ENCODE measurements at regions not wholly inside any gene's neighbourhood (a gene's known extent, or its start where the extent isn't known, plus 50 kb on each side); places are given as distances from the start of the nearest gene placed in this dataset.

GRCh38 chr15:94638183-94638582, 406.8 kb downstream of the MCTP2 start:
- H3K56ac ChIP-seq (replicated peaks; ENCODE audit: insufficient read length, low read depth, low read length): no peak overlapping the region
- H2BK20ac ChIP-seq (ENCODE audit: low read length): no peak overlapping the region
- ChIA-PET CTCF (ENCODE audit: partially characterized antibody) (no interaction called here), POLR2A (ENCODE audit: partially characterized antibody) (no interaction called here)
- no peak overlapping the region for H2BK12ac ChIP-seq (ENCODE audit: low read depth, low read length)
- no peaks in the 10 kb centered on the region for H4K20me1 ChIP-seq (replicated peaks in 1 of 2; ENCODE audit: control insufficient read depth in 1 of 2, insufficient read depth in 2 of 2, low read length in 2 of 2)
- H3K9me3 ChIP-seq (ENCODE audit: insufficient read depth in 2 of 2, low read depth in 1 of 2, low read length in 1 of 2): no peaks in the 10 kb centered on the region
- peak overlapping the region in 1 of 2 experiments; percentile 34; a peak in 1 of 4 replicates for H3K4me2 ChIP-seq (ENCODE audit: insufficient read depth in 1 of 2, low read depth in 2 of 2, low read length in 2 of 2)
- no peak overlapping the region for H2AFZ ChIP-seq (ENCODE audit: low read length)
- H2BK120ac ChIP-seq (replicated peaks; ENCODE audit: low read depth, low read length): no peak overlapping the region
- no peak overlapping the region for H3K4ac ChIP-seq (replicated peaks; ENCODE audit: insufficient read length, low read depth, low read length)
- no peak overlapping the region for H2BK15ac ChIP-seq (ENCODE audit: low read length)
- FAIRE-seq: peak; percentile 85
- no peaks in the 10 kb centered on the region for H3K36me3 ChIP-seq (ENCODE audit: control insufficient read depth in 2 of 4, insufficient read depth in 4 of 4, low read length in 3 of 4)
- no peak overlapping the region for H4K91ac ChIP-seq (replicated peaks; ENCODE audit: insufficient read length, low read length)
- no peak overlapping the region for H2AK5ac ChIP-seq (ENCODE audit: low read depth, low read length)
- no peak overlapping the region for H4K5ac ChIP-seq (ENCODE audit: insufficient read length, low read depth, low read length)
- H3K27ac ChIP-seq (ENCODE audit: low read depth, low read length): no peak overlapping the region
- H3K79me1 ChIP-seq (ENCODE audit: low read depth, low read length): no peaks in the 10 kb centered on the region
- no peaks in the 10 kb centered on the region for H3K79me2 ChIP-seq (ENCODE audit: control insufficient read depth in 1 of 2, insufficient read depth in 2 of 2, low read length in 2 of 2)
- WGBS, 2 experiments (ENCODE audit: extremely low coverage in 1 of 2, insufficient coverage in 1 of 2, insufficient read length in 1 of 2, insufficient replicate concordance in 2 of 2, low coverage in 1 of 2, low lambda C conversion rate in 2 of 2, missing lambda C conversion rate in 1 of 2): 30% methylated on average over 6 of the region's 6 CpGs; no CpG with 5 or more reads in 1 of the 2 experiments
- 0 out of 7 replicates have a peak, but pooled peaks cover 0 to 2% (median 0%) of the 10 kb centered on the region in 4 experiments for H3K4me1 ChIP-seq (replicated peaks in 1 of 4; ENCODE audit: control insufficient read depth in 3 of 4, insufficient read depth in 4 of 4, low read length in 3 of 4)
- no peak overlapping the region; a peak in 1 of 8 replicates for H3K4me3 ChIP-seq (ENCODE audit: extremely low read depth in 1 of 4, insufficient read depth in 2 of 4, low read depth in 3 of 4, low read length in 4 of 4)
- DNase-seq (ENCODE audit: low read depth in 1 of 2, low spot score in 2 of 2): peak; percentile 46 to 51
- H4K8ac ChIP-seq (ENCODE audit: extremely low read depth, insufficient read depth, low read length): no peak overlapping the region
- H2BK5ac ChIP-seq (ENCODE audit: low read depth, low read length): no peak overlapping the region
- H3K18ac ChIP-seq (ENCODE audit: extremely low read depth, low read length): no peak overlapping the region
- H3K23me2 ChIP-seq (ENCODE audit: low read depth, low read length): no peaks in the 10 kb centered on the region
- no peak overlapping the region for H3K9ac ChIP-seq (replicated peaks in 1 of 4; ENCODE audit: extremely low read depth in 1 of 4, low read depth in 3 of 4, low read length in 3 of 4)
- H3K27me3 ChIP-seq (replicated peaks in 1 of 4; ENCODE audit: control insufficient read depth in 3 of 4, extremely low read depth in 1 of 4, insufficient read depth in 3 of 4, low read length in 3 of 4): no peaks in the 10 kb centered on the region
- H3K14ac ChIP-seq (ENCODE audit: insufficient read length): no peak overlapping the region
- no peak overlapping the region for H3K23ac ChIP-seq (ENCODE audit: insufficient read length)
- TF ChIP-seq TAF1 (IDR thresholded peaks at IDR 0.05; ENCODE audit: low read depth, low read length) (no peak), BACH1 (IDR thresholded peaks at IDR 0.05; ENCODE audit: low read length) (0 out of 2 replicates have a peak, but pooled peaks have one; percentile 51), CHD1 (IDR thresholded peaks at IDR 0.05; ENCODE audit: low read depth, low read length) (no peak), SAP30 (IDR thresholded peaks at IDR 0.05; ENCODE audit: insufficient read depth, insufficient replicate concordance, low read length) (no peak), SP1 (IDR thresholded peaks at IDR 0.05; ENCODE audit: low read depth, low read length) (0 out of 2 replicates have a peak, but pooled peaks have one; percentile 31), POLR2A (IDR thresholded peaks at IDR 0.05; ENCODE audit: control extremely low read depth in 1 of 2, low read depth in 2 of 2, low read length in 2 of 2) (no peak), ZNF274 (IDR thresholded peaks at IDR 0.05; ENCODE audit: borderline replicate concordance, extremely low read depth, low read length) (no peak), NRF1 (IDR thresholded peaks at IDR 0.05; ENCODE audit: low read depth, low read length) (no peak), CHD2 (IDR thresholded peaks at IDR 0.05; ENCODE audit: low read length) (no peak), KDM5A (IDR thresholded peaks at IDR 0.05; ENCODE audit: low read length) (no peak), MAX (IDR thresholded peaks at IDR 0.05) (no peak), EZH2 (IDR thresholded peaks at IDR 0.05; ENCODE audit: low read depth, low read length, severe bottlenecking) (no peak), EP300 (IDR thresholded peaks at IDR 0.05; ENCODE audit: borderline replicate concordance in 1 of 2, low read depth in 2 of 2, low read length in 2 of 2) (peak in 1 of 2 experiments; percentile 40; a peak in 1 of 3 replicates), BRCA1 (IDR thresholded peaks at IDR 0.05; ENCODE audit: low read depth, low read length) (no peak), RFX5 (IDR thresholded peaks at IDR 0.05; ENCODE audit: borderline replicate concordance, low read depth, low read length) (no peak)

Data from H1 (cell line).